Sigmoid colon (tissue), 4 donors: ENCODE measurements at regions not wholly inside any gene's neighbourhood (a gene's known extent, or its start where the extent isn't known, plus 50 kb on each side); places are given as distances from the start of the nearest gene placed in this dataset.

ENCODE experiments used
- EP300 ChIP-seq, 4 donors: sonication (generic); formaldehyde crosslinking; IDR thresholded peaks; one replicate each; pipeline ENCODE4 v1.6.1; 2017; ENCODE audit warnings: antibody characterized with exemption in 4 of 4
- TF ChIP-seq, protein P1 (sequence below), 4 experiments: fragments of 450-650 bp in 3 of 4; fragments of 200-600 bp in 1 of 4; IDR thresholded peaks; one replicate each; pipeline ENCODE4 v1.5.1; 2016 to 2019; ENCODE audit warnings: antibody characterized with exemption in 4 of 4, mild to moderate bottlenecking in 3 of 4, moderate library complexity in 2 of 4

DNA sequence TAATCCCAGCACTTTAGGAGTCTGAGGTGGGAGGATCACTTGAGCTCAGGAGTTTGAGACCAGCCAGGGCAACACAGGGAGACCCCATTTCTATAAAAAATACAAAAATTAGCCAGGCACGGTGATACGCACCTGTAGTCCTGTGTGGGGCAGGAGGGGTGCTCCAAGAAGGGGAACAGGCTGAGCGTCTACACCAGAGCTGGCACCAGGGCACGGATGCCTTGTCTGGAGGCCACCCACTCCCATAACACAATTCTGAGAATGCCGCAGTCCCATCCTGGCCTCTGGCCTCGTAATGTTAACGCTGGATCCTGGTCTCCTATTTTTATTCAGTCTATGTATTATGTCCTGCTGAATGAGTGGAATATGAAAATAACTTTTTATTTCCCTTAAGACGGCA lies 161.3 kb downstream of the WSCD1 start:
- TF ChIP-seq, protein P1, sequence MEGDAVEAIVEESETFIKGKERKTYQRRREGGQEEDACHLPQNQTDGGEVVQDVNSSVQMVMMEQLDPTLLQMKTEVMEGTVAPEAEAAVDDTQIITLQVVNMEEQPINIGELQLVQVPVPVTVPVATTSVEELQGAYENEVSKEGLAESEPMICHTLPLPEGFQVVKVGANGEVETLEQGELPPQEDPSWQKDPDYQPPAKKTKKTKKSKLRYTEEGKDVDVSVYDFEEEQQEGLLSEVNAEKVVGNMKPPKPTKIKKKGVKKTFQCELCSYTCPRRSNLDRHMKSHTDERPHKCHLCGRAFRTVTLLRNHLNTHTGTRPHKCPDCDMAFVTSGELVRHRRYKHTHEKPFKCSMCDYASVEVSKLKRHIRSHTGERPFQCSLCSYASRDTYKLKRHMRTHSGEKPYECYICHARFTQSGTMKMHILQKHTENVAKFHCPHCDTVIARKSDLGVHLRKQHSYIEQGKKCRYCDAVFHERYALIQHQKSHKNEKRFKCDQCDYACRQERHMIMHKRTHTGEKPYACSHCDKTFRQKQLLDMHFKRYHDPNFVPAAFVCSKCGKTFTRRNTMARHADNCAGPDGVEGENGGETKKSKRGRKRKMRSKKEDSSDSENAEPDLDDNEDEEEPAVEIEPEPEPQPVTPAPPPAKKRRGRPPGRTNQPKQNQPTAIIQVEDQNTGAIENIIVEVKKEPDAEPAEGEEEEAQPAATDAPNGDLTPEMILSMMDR (IDR thresholded peaks at IDR 0.05): no peak
- TF ChIP-seq EP300 (IDR thresholded peaks at IDR 0.05): no peak
